ENCODE measurements at regions not wholly inside any gene's neighbourhood (a gene's known extent, or its start where the extent isn't known, plus 50 kb on each side); places are given as distances from the start of the nearest gene placed in this dataset.

DNA sequence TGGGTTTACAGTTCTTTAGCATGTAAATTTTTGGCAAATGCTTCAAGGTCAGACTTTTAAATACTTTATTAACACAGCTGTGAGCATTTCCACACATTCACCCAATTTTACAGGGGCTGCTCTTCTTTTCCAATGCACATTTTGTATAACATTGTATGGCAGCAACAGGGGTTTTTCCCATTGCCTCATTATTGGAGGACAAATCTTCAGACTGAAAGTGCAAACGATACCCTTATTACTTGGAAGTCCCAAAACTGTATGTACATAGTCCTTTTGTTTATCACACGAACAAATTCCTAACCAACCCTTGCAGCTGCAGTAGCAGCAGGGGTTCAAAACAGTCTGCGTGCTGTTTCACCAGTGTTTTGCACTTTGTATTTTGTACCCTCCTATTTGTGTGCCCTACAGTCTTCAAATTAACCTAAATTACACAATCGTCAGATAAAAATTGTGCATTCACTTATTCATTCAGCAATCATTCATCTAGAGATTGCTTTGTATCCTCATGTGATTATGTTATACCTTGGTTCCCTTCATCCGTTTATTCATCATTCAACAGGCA, 330.7 kb upstream of the RASGEF1B start:
- TF ChIP-seq CTCF (IDR thresholded peaks at IDR 0.05; ENCODE audit: low read depth, low read length, poor library complexity, severe bottlenecking): no peak
- TF ChIP-seq EZH2phosphoT487 (IDR thresholded peaks at IDR 0.05; ENCODE audit: borderline replicate concordance, low read length): no peak

All from DOHH2 (cell line).